ENCODE measurements at regions not wholly inside any gene's neighbourhood (a gene's known extent, or its start where the extent isn't known, plus 50 kb on each side); places are given as distances from the start of the nearest gene placed in this dataset.

DNA sequence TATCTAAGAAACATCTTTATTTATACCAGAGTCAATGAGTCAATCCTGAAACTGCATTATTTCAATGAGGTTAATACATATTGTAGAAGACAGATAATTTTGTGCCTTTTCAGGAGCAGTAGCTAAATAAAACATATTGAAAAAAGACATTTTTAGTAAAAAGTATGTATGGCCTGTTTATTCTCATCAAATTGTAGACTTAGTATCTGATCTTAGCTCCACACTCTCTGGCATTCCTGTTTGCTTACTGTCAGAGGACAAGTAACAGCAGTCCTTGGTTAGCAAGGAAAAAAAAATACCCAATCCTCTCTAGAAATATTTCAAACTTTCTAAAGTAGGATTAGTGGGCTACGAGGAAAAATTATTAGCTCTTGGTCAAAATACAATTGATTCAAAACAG, 50.5 kb upstream of the GUCY1A1 start:
- DNase-seq: no peak

DNA sequence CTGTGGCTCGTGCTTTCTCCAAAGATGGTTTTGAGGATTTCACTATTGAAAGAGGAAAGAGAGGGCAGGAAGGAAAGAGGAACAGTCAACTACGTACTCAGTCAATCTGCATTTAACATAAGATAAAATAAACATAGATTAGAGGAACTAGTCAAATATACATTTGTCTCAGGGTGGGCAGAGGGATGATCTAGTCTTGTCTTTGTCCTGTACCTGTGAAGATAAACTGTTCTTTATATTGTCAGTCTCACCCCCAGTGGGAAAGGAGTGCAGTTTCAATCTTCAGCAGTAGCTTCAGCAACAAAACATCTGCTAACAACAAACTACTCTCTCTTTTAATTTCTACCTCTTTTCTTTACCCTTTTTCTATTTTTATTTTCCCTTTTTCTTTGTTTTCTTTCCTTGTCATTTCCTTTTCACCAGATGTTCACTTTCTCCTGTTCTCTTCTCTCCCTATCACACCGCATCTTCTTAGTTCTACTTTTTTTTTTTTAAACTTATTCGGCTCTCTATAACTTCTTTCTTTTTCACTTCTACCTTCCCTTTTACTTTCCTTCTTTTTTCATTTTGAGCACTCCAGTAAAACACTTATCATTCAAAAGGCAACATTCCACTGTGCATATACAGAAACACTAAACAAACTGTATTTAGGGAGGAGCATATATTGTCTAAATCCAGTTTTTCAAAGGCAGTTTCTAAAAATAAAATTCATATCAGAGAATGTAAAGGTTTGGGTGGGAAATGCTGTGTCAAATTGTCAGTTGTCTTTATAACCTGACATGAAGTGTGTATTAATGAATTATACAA, 51.4 kb upstream of the GUCY1A1 start:
- peak; percentile 41 for DNase-seq

DNA sequence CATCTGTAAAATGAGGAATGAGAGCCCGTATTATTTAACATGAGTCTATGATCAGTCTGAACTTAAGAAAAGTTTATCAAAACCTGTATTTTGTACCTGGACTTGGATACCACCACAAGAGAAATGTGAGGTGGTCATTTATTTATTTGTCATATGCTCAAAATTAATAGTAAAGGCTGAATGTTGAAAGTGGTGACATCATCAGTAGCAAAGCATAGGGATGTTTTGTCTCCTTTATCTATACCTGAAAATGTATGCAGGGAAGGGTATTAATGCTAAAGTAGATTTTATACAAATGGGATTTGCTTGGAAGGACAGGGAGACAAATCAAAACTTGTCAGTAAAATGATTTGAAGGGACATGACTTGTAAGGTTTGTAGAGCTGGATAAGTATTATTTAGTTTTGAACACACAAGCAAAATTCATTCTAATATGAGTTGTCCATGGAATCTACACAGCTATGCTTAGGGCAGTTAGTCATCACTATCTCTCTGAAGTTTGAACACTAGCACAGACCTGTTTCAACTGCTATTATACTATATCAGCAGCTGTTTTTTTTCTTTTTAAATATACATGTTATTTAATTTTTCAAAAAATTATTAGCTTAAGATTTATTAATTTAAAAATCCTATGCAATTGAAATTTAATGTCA, 52.4 kb upstream of the GUCY1A1 start:
- DNase-seq: no peak

DNA sequence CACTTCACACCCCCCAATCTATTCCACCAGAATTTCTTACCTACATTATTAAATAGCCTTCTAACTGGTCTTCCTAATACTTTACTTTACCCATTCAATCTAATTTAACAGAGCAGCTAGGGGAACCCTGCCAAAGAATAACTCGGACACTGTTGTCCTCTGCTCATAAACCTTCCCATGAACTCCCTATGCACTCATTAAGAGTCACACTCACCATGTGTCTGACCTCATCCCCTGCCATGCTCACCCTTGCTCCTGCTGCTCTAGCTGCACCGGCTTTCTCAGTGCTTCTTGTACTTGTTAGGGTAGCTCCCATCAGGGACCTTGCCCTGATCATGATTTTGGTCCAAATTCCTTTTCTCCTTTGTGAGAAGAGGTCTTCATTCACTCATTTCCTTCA, 54.6 kb upstream of the GUCY1A1 start:
- DNase-seq: no peak

DNA sequence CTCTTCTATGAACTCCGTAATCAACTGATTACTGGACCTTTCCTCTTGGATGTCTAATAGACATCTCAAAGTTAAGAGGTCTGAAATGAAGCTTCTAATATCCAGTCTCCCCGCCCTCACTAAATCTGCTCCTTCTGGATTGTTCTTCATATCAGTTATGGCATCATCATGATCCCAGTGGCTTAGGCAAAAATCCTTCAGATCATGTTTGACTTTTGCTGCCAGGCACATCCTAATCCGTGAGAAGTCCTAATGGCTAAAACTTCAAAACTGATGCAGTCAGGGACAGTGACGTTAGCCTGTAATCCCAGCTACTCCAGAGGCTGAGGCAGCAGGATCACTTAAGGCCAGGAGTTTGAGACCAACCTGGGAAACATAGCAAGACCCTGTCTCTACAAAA, 55.1 kb upstream of the GUCY1A1 start:
- DNase-seq: no peak

DNA sequence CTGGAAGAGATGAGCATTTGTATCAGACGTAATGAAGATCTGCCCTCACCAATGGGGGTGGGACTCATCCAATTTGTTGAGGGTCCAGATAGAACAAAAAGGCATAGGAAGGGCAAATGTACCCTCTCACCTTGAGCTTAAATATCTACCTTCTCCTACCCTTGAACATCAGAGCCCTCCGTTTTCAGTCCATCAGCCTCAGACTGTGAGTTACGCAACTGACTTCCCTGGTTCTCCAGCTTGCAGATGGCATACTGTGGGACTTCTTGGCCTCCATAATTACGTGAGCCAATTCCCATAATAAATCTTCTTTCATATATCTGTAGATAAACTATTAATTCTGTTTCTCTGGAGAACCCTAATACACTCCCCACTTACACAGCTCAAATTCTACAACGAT, 56.5 kb upstream of the GUCY1A1 start:
- DNase-seq: no peak

DNA sequence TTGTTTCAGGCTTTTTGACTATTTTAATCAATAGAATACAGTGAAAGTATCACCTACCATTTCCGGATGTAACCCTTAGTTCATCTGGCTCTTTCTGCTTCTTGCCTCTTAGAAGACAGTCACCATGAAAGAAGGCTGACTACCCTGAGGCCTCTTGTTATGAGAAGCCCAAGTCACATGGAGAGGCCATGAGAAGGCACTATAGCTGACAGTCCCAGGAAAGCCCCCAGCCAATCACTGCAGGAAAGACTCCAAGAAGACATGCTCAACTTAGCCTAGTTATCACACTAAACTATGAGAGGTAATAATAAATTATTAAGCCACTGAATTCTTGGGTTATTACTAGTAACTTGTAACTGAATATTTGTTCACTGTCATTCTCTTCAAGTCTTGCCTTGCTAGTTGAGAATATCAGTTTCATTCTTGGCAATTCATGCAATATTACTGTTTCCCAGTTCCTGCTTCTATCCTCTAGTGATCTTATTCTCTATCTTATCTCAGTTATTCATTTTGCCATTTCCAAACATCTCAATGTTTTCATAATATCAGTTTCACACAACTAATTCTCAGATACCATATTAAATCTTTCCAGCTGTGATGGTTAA, 57.1 kb upstream of the GUCY1A1 start:
- DNase-seq: no peak

DNA sequence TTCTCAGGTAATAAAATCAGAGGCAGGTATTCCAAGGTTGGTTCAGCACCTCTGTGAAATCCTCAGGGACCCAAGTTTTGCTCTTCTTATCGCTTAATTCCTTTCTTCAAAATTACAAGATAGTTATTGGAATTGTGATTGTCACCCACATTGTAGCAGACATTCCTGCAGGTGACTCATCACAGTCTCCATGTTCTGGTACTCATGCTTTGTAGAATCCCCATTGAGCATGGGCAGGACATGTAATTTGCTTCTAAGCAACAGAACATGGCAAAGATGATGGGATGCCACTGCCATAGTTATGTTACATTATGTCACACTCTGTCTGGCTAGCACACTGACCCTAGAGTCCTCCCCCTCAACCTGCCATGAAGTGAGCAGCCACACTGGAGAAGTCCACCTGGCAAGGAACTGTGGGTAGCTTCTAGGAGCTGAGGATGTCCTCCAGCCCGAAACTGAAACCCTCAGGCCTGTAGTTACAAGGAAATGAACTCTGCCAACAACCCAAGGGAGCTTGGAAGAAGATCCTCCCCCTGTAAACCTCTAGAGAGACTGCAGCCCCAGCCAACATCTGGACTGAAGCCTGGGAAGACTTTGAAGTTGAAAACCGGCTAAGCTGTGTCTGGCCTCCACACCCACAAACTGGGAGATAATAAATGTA, 58.3 kb upstream of the GUCY1A1 start:
- DNase-seq: no peak

DNA sequence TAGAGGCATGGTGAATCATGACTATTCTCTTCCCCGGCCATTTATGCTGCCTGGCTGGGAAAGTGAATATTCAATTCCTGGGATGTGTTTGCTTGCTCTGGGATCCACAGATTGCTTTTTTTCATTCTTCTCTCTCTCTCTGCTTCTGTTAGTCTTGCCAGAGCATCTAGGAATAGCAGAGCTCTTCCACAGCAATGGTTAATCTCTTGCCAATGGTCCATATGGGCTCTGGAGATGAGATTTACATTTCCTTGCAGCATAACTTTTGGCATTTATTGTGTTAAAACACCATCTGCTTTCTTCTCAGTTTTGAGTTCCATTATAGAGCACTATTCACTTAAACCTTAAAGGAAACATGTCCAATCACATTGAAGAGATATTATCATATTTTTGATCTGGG, 59.2 kb upstream of the GUCY1A1 start:
- no peak for DNase-seq

DNA sequence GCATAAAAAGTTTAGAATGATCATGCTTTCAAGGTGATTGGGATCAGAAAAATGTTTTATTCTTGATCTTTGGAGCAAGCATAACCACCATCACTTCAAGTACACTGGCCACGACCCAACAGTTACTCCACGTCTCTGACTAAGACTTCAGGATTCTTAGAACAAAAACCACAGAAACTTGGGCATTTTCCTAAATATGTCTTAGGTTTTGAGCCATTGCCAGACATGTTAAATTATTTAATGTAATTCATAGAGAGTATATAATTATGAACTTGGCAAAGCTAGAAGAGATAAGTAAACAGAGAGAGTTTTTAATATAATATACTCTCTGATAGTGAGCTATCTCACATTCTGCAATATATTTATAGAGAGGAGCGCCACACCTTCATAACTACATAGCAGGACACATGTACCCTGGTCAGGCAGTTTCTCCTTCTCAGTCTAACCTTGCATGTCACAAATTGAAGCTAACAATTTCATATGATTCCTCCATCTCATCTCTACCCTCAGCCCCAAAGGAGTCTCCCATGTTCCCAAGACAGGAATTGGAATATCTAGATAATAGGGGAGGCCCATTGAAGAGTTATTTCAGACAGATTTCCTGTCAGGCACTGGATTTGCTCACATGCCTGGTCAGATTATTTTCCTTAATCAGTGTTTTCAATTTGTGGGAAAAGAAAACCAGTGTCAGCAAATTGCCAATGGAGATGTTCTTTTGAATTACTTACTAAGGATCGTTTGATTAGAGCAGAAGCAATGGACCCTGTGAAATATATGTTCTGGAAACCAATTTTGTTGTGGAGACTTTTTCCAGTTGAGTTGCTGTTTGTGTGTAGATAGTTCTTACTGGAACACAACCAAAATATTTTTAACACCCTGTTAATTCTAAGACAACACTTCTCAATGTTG, 61.7 kb upstream of the GUCY1A1 start:
- DNase-seq: no peak

DNA sequence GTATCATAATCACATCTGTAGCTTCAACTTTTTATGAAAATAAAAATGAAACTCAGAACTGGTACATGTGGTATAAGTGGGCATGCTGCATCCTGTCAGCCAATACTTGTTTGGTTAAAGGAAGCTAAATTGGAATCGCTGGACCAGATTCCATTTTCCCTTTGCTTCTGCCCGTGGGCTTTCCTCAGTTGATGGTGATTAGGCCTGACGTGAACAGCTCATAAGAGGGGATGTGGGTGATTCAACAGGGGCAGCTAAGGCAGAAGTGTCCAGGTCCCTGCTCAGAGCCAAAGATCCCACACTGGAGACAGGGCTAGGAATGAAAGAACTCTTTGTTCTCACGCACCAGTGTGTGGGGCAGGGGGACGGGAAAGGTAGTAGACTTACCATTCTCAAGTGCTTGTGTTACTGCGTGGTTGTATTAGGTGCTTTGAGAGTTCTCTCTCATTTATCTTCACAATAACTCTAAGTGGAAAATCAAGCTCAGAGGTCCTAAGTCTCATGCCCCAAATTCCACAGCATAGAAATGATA, 63.2 kb upstream of the GUCY1A1 start:
- no peak for DNase-seq

DNA sequence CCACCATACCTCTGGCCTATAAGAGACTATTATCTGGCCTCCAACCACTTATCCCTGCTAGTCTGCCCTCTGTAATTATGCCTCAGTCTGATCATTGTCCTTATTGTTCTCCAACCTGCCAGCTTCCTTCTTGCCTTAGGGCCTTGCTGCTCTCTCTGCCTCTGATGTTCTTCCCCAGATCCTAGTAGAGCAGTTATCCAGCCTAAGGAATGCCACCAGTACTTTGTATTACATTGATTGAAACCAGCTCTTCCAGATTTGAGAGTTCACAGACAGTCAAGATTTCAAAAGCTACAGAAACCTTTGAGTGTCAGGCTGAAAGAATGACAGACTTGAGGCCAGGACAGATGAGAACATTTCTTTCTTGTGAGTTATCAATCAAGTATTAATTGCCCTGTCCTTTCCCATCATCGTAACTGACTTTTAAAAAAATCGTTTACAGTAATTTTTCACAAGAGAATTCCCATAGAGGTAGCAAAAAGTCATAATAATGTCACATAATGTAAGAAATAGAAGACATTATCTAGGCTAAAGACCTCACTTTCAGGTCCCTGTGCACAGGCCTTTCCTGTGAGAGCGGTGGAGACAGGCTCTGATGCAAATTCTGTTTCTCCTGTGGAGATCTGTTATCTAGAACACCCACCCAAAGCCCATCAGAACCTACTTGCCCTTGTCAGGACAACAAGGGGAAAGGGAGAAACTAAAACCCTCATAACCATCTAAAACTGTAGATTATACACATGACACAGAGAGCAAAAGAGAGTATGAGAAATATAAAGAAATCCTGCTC, 64.1 kb upstream of the GUCY1A1 start:
- no peak for DNase-seq

DNA sequence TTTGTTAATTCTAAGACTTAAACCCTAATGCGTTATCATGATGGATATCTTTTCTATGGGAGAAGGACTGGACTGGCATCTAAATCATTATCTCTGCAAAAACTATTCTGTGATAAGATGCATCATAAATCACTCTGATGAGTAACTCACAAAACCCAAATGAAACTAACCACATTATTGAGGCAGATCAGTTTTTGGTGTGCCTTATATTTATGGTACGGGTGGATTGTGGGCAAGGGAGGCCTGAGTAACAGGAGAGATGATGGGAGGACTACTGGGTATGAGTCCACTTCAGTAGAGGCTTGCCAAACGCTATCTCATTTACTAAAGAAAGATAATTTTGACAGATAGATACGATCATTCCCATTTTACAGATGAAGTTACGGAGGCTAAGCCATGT, 66.4 kb upstream of the GUCY1A1 start:
- DNase-seq: peak; percentile 17

DNA sequence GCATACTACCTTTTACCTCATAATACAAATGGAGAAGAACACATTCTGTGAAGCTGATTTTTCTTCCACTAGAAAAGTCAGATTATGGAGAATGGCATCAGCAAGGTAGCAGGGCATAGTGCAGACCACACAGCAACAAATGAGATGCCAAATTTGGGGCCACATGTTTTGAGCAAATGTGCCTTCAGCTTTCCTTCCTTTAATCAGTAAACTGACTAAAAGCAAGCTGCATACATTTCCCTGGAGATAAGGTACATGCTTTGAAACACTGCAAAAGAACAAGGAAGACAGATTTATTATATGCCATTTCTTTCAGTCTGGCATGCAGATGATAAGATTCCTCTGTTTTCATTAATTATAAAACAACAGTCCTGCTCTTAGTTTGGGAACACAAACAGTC, 67.1 kb upstream of the GUCY1A1 start:
- DNase-seq: peak; percentile 79

DNA sequence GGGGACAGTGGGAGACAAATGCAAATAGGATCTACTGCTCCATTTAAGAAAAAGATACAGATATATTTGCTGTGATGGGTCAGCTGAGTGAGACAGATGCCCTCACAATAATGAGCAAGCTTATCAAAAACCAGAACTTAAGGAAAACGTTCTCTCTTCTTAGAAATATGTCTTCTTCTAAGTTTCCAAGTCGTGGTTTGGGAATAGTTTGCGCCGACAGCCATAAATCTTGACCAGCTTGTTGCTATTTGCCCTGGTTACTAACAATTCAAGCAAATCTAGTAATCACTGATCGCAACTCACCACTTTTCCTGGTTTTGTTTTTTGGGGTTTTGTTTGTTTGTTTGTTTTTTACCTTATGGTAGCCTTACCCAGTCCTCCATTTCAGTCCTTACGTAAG, 67.6 kb upstream of the GUCY1A1 start:
- DNase-seq: no peak

DNA sequence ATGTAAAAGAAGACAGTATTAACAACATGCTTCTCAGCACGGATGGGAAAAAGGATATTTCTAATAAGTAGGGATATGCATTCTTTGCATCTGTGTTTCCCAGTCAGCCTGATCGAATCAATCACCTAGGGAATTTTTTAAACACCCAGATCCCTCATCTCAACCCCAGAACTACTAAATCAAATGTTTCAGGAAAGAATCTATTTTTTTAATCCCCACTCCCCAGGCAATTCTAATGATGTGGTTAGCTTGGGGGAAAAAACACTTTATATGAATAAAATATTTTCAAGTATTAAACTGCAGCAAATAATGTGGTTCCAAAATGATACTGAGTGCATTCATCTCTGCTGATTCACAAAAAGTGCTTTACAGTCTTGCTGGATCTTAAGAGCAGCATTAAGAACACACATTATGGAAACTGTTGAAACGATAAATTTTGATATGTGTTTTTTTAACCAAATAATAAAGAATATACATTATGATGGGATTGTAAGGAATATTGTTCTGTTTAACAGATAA, 68.7 kb upstream of the GUCY1A1 start:
- no peak for DNase-seq

DNA sequence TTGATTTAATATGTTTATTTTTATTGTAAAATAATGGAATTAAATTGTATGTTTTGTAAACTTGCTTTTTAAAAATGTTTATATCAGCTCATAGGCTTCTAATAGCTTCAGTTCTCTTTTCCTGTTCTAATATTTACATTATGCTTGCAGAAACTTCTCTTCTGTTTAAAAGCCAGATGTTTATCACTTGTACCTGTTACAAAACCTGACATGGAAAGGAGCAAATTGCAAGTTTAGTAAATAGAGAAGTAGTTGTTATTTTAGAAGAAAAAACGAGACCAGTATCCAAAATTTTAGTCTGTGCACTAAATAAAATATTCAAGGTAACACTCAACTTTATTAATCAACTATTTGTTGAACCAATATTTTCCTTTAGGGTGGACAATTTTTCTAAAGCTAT, 69.4 kb upstream of the GUCY1A1 start:
- DNase-seq: no peak

DNA sequence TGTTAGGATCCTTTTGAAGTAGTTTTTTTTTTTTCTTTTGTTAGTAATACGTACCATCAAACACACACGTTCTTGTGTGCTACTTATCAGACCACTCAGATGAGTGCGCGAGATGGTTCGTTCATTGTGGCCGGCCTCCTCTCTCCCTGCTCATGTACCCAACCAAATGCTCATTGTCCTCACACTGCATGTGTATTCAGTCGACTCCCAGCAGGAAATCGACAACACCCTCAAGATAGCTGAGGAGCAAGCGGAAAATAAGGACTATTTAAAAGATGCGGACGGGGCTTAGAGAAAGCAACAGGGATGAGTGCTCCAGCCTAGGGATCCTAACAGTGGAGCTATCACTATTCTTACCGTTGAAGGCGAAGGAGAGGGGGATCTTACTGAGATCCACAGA, 72.9 kb upstream of the GUCY1A1 start:
- no peak for DNase-seq

DNA sequence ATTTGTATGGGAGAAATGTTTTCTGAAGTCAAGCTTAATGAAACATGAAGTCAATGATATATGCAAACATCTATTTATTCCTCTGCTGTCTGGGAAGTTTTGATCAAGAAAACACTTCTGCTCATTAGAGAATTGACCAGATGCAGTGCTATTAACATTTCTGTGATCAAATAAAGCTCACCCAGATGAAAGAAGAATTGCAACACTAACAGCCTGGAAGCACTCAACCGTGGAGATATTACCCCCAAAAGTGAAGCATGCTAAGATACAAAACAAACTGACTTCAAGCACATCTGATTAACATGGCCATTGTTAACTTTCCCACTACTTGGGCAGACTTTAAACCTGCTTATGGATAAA, 73.7 kb upstream of the GUCY1A1 start:
- DNase-seq: no peak

DNA sequence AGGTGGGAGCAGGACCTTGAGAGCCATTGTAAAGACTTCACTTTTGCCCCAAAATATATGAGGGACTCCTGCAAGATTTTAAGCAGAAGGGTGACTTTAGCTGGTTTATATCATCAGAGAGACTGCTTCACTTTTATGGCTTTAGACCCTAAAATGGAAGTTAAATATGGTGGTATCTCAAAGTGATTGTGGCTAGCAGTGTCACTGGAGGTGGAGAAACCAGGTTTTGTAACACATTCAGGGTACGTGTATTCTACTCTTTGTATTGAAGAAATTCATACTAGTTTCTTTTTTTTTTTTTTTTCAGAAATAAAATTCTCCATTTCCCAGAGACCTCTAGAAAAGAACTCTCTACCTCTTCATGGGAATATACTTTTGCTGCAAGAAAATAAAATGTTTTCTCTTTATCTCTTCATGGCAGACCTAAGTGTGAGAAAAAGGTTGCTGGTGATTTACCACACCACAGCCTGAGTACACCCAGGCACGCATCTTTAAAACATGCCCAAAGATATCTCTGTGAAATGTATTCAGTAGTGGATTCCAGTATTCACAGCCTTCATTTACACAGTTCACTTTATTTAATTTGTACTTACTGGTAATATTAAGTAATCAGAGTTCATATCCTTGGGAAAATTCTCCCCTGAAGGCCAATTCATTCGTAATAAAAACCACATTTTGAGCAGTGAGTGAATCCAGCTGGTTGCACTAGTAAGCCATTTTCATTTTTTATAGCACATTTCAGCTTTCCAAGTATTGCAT, 74.3 kb upstream of the GUCY1A1 start:
- no peak for DNase-seq

DNA sequence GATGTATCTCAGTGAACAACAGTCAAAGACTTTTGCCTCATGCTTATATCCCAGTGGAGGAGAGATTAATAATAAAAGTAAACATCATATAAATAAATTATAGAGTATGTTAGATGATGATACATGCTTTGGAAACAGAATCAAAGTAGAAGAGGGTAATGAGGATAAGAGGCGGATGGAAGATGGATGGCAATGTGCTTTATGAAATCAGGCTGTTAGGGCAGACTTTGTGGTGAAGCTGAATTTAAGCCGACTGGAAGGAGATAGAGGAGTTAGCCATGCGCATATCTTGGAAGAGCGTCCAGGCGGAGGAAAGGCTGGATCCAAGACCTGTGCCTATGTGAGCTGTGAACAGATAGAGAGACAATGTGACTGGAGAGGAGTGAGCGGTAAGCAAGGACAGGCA, 74.9 kb upstream of the GUCY1A1 start:
- DNase-seq: no peak
